MG63 (cell line): ENCODE measurements at regions not wholly inside any gene's neighbourhood (a gene's known extent, or its start where the extent isn't known, plus 50 kb on each side); places are given as distances from the start of the nearest gene placed in this dataset.
"Not testable (repeated sequence)": the region's sequence is repeated elsewhere in the genome, so short reads cannot be mapped to it uniquely, and the experiment has no call there.

Source experiments
- DNase-seq: peaks from one replicate; pipeline ENCODE4 v3.0.0-alpha.2; 2020
- H3K27me3 ChIP-seq: fragments of 250-450 bp; sonication (Bioruptor Pico); 2 replicates; pipeline ENCODE4 v1.5.1; 2020; ENCODE audit warnings: mild to moderate bottlenecking, moderate library complexity
- H3K36me3 ChIP-seq: fragments of 250-450 bp; sonication (Bioruptor Pico); 2 replicates; pipeline ENCODE4 v1.5.1; 2020; ENCODE audit warnings: mild to moderate bottlenecking, moderate library complexity
- H3K4me3 ChIP-seq: fragments of 250-450 bp; sonication (Bioruptor Pico); 2 replicates; pipeline ENCODE4 v1.5.1; 2020; ENCODE audit warnings: mild to moderate bottlenecking, moderate library complexity
- H3K9me3 ChIP-seq: fragments of 250-450 bp; sonication (Bioruptor Pico); 2 replicates; pipeline ENCODE4 v1.5.1; 2020; ENCODE audit warnings: mild to moderate bottlenecking, moderate library complexity

- H3K9me3 ChIP-seq: no peaks in the 10 kb centered on the region
- H3K4me3 ChIP-seq: no peak overlapping the region
- peak; percentile 8 for DNase-seq
- H3K36me3 ChIP-seq: no peaks in the 10 kb centered on the region
- no peaks in the 10 kb centered on the region for H3K27me3 ChIP-seq
Measured at GRCh38 chr9:115306865-115307264, 188.9 kb upstream of the TNC start.

- no peak for DNase-seq
- H3K9me3 ChIP-seq: no peaks in the 10 kb centered on the region; the same call in 1 of the 2 replicates
- H3K27me3 ChIP-seq: no peaks in the 10 kb centered on the region
- H3K4me3 ChIP-seq: no peak overlapping the region
- no peaks in the 10 kb centered on the region for H3K36me3 ChIP-seq
Measured at GRCh38 chr9:115313545-115313944, 195.6 kb upstream of the TNC start.

GRCh38 chr9:115326461-115326860 is 208.5 kb upstream of the TNC start:
- no peaks in the 10 kb centered on the region for H3K36me3 ChIP-seq
- H3K9me3 ChIP-seq: no peaks in the 10 kb centered on the region
- no peak for DNase-seq
- no peaks in the 10 kb centered on the region for H3K27me3 ChIP-seq
- no peak overlapping the region for H3K4me3 ChIP-seq

- Histone ChIP-seq H3K4me3 (no peak overlapping the region), H3K27me3 (no peaks in the 10 kb centered on the region), H3K9me3 (no peaks in the 10 kb centered on the region), H3K36me3 (no peaks in the 10 kb centered on the region)
- no peak for DNase-seq
Measured at GRCh38 chr9:115327436-115328122, 209.6 kb upstream of the TNC start.

GRCh38 chr9:115328228-115328627 is 210.3 kb upstream of the TNC start:
- Histone ChIP-seq H3K4me3 (no peak overlapping the region), H3K9me3 (no peaks in the 10 kb centered on the region), H3K27me3 (no peaks in the 10 kb centered on the region), H3K36me3 (no peaks in the 10 kb centered on the region)
- DNase-seq: peak; percentile 17

GRCh38 chr9:115328677-115329076 is 210.7 kb upstream of the TNC start:
- Histone ChIP-seq H3K4me3 (no peak overlapping the region), H3K9me3 (no peaks in the 10 kb centered on the region), H3K27me3 (no peaks in the 10 kb centered on the region), H3K36me3 (no peaks in the 10 kb centered on the region)
- DNase-seq: no peak

GRCh38 chr9:115333277-115334070 is 215.5 kb upstream of the TNC start:
- Histone ChIP-seq H3K4me3 (no peak overlapping the region), H3K36me3 (no peaks in the 10 kb centered on the region), H3K27me3 (no peaks in the 10 kb centered on the region), H3K9me3 (no peaks in the 10 kb centered on the region)
- peak; percentile 16 for DNase-seq

GRCh38 chr9:115335439-115335838 is 217.5 kb upstream of the TNC start:
- H3K36me3 ChIP-seq: no peaks in the 10 kb centered on the region
- no peak for DNase-seq
- no peak overlapping the region for H3K4me3 ChIP-seq
- no peaks in the 10 kb centered on the region for H3K9me3 ChIP-seq
- no peaks in the 10 kb centered on the region for H3K27me3 ChIP-seq

GRCh38 chr9:115340314-115340713 is 222.4 kb upstream of the TNC start:
- no peaks in the 10 kb centered on the region for H3K27me3 ChIP-seq
- H3K4me3 ChIP-seq: no peak overlapping the region
- H3K9me3 ChIP-seq: no peaks in the 10 kb centered on the region
- DNase-seq: no peak
- H3K36me3 ChIP-seq: no peaks in the 10 kb centered on the region

GRCh38 chr9:115341426-115341825 is 223.5 kb upstream of the TNC start:
- Histone ChIP-seq H3K9me3 (no peaks in the 10 kb centered on the region; the same call in 1 of the 2 replicates), H3K36me3 (no peaks in the 10 kb centered on the region), H3K27me3 (no peaks in the 10 kb centered on the region), H3K4me3 (no peak overlapping the region)
- DNase-seq: no peak

- not testable (repeated sequence) for H3K27me3 ChIP-seq, DNase-seq, H3K9me3 ChIP-seq, H3K4me3 ChIP-seq, H3K36me3 ChIP-seq
Measured at GRCh38 chr9:115347776-115348175, 229.8 kb upstream of the TNC start.

GRCh38 chr9:115348936-115349335 is 231.0 kb upstream of the TNC start:
- H3K9me3 ChIP-seq, H3K4me3 ChIP-seq, DNase-seq, H3K36me3 ChIP-seq, H3K27me3 ChIP-seq: not testable (repeated sequence)

GRCh38 chr9:115349542-115349941 is 231.6 kb upstream of the TNC start:
- Histone ChIP-seq H3K36me3 (no peaks in the 10 kb centered on the region), H3K27me3 (no peaks in the 10 kb centered on the region), H3K4me3 (no peak overlapping the region), H3K9me3 (peaks cover 8% of the 10 kb centered on the region)
- DNase-seq: no peak

GRCh38 chr9:115350548-115350947 is 232.6 kb upstream of the TNC start:
- peak; percentile 24 for DNase-seq
- H3K4me3 ChIP-seq: no peak overlapping the region

GRCh38 chr9:115353681-115354080 is 235.7 kb upstream of the TNC start:
- no peaks in the 10 kb centered on the region for H3K36me3 ChIP-seq
- H3K4me3 ChIP-seq: no peak overlapping the region
- peaks cover 4% of the 10 kb centered on the region for H3K9me3 ChIP-seq
- DNase-seq: no peak
- H3K27me3 ChIP-seq: no peaks in the 10 kb centered on the region

More at GRCh38 chr9:115350548-115350947, 232.6 kb upstream of the TNC start:
- Histone ChIP-seq H3K27me3 (no peaks in the 10 kb centered on the region), H3K36me3 (no peaks in the 10 kb centered on the region), H3K9me3 (peaks cover 8% of the 10 kb centered on the region)

- Histone ChIP-seq H3K27me3 (no peaks in the 10 kb centered on the region), H3K9me3 (no peaks in the 10 kb centered on the region), H3K4me3 (no peak overlapping the region), H3K36me3 (no peaks in the 10 kb centered on the region)
- DNase-seq: no peak
Measured at GRCh38 chr9:115357821-115358220, 239.9 kb upstream of the TNC start.

- Histone ChIP-seq H3K27me3 (no peaks in the 10 kb centered on the region), H3K4me3 (no peak overlapping the region), H3K9me3 (no peaks in the 10 kb centered on the region), H3K36me3 (no peaks in the 10 kb centered on the region)
- no peak for DNase-seq
Measured at GRCh38 chr9:115359017-115359780, 241.2 kb upstream of the TNC start.
